SK-N-MC (cell line): ENCODE measurements at regions not wholly inside any gene's neighbourhood (a gene's known extent, or its start where the extent isn't known, plus 50 kb on each side); places are given as distances from the start of the nearest gene placed in this dataset.

ENCODE experiments used
- EZH2 ChIP-seq: fragments of 200-600 bp; sonication (generic); IDR thresholded peaks from one replicate; pipeline ENCODE4 v1.6.1; 2017; ENCODE audit warnings: antibody characterized with exemption
- FOXP2 ChIP-seq: optimal IDR thresholded peaks from 2 replicates; pipeline ENCODE3; 2011; ENCODE audit warnings: mild to moderate bottlenecking, moderate library complexity; ENCODE audit not compliant: insufficient read depth; ENCODE audit errors: extremely low read length, control extremely low read depth
- POLR2AphosphoS5 ChIP-seq: IDR thresholded peaks from 2 replicates; pipeline ENCODE4 v1.6.1; 2012; ENCODE audit warnings: mild to moderate bottlenecking, low read depth, low read length, borderline replicate concordance

DNA sequence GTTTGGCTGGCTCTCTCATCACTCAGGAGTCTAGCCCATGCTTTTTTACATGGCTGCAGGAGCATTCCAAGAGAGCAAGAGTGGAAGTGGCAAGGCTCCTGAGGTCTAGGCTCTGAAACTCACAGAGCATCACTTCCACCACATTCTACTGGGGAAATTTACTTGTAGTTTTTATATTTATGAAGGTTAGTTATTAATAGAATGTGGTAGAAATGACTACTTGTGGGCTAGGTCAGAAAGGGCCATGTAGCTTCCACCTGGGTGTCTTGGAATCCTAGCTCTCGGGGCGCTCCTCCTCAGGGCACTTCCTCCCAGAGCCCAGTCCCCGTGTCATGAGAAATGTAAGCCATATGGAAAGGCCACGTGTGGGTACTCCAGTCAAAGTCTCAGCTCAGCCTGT lies 127.0 kb upstream of the CASK start:
- TF ChIP-seq EZH2 (no peak), FOXP2 (no peak), POLR2AphosphoS5 (no peak)
